Stimulated activated CD8-positive, alpha-beta memory T cell treated with anti-CD3 and anti-CD28 coated beads, Interleukin-7, amount 100 ng/mL, for 48 hours (primary cell): ENCODE measurements at regions not wholly inside any gene's neighbourhood (a gene's known extent, or its start where the extent isn't known, plus 50 kb on each side); places are given as distances from the start of the nearest gene placed in this dataset.
"Not testable (repeated sequence)": the region's sequence is repeated elsewhere in the genome, so short reads cannot be mapped to it uniquely, and the experiment has no call there.

Experiments
- DNase-seq, 2 donors: peaks; one replicate each; pipeline ENCODE4 v3.0.0-alpha.2; 2020; ENCODE audit warnings: low read depth in 1 of 2; ENCODE audit errors: extremely low read depth in 1 of 2

DNA sequence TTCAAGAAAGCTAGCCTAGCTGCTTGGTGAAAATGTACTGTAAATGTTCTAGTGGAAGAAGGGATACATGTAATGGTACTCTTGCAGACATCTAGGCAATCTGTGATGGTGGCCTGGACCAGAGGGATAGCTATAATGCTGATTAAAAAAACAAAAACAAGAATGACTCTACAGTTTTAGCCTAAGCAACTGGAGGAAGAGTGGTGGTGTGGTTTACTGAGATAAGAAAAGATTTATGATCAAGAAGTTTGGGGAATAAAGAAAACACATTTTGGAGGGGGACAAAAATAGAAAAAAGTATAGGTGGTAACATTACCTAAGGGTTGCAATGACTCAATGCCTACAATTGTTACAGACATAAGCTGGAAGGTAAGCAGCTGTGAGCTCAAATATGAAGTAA lies 1080.7 kb upstream of the CELF4 start:
- DNase-seq, result no peak

DNA sequence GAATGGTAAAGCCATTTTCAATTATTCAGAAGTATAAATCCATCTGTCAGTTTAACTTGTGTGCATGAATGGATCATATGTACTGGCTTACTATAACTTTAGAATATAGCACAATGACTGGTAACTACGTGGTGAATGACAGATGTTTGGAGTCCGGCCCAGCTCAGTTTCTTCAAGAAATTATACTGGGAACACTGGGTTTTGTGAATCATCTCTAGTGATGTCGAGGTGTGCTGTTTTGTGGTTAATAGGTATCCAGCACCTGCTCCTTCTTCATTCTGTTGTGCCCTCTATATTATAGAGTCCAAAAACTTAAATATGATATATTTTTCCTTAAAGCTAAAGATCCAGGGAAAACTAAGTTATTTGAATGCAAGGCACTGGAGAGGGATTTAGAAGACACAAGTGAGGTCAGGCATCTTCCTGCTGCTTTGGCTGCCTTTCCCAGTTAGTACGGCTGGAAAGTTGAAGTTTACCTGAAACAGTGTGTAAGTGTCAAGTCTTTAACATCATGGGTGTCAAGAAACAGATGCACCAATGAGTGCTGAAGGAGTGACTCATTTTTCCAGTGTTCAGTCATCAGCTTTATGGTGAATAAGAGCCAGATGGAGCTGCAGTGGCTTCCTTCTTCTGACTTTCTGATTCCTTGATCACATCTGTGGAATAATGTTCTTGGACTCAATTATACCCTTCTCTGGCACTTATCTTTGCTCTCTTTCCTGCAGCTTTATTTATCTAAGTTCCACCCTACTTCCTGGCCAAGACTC lies 1079.5 kb upstream of the CELF4 start:
- DNase-seq, result no peak

DNA sequence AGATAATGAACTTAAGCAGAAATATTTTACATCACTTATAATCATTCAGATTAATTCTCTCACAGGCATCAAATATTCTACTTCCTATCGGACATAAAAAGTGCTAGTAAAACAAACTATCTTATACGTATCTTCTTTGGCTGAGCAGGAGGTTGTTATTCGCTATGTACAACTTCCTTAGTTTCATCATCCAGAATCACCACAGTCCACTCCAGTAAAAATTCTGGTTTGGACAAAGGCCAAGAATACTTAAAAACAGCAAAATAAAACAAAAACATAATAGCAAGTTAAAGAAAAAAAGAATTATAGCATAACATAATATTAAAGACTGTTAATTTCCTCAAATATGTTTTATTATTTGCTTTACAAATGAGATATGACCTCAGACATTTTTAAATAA lies 1077.1 kb upstream of the CELF4 start:
- DNase-seq, result no peak

DNA sequence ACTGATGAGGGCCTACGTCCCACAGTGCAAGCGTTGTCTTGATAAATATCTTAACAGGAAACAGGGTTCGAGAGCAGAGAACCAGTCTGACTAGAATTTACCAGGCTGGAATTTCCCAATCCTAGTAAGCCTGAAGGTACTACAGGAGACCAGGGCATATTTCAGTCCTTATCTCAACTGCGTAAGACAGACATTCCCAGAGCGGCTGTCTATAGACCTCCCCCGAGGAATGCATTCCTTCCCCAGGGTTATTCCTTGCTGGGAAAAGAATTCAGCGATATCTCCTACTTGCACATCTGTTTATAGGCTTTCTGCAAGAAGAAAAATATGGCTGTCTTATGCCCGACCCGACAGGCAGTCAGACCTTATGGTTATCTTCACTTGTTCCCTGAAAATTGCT lies 1074.1 kb upstream of the CELF4 start:
- not testable (repeated sequence) for DNase-seq

DNA sequence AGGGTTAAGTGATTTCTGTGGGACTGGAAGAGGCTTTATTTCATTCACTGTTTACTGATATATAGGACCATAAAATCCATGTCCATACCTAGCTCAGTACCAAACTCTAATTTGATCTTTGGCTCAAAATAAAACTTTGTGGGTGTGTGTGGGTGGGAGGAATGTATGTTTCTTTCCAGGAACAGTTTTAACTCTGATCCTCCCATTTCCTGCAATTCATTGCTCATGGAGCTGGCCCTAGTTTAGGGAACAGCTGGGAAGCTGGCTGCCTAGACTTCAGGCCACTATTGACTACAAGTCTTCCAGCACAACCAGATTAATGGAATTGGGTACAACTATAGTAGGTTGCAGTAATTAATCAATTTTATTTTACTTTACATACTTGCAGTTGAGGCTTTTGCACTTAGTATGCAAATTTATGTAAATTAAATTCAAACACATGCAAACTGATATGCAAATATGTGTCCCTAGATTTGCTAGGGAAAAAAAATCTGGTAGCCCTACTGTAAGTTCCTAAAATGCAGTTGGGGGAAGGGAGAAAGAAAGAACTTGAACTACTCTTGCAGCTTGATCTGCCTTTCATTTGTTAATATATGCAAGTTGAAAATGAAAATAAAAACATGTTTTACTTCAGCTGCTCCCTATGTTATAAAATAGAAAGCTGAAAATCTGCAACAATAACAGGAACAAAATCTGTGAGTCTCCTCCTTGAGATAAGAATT lies 1070.3 kb upstream of the CELF4 start:
- DNase-seq, result no peak

DNA sequence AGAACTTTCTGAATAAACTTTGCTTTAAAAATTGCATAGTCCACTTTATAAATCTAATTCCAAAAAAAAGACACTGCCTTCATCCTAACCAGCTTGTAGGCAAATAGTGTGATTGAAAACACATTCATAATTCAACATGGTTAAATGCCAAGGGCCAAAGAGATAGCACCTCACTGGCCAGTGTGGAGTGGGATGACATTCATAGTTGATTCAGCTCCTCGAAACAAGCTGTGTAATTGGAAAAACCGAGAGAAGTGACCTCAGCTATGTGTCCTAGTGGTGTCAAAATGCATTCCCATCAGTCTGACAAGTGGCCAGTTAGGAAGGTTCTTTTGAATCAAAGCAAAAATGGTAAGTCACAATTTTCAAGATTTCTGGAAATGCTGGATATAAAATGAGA lies 1068.5 kb upstream of the CELF4 start:
- no peak for DNase-seq

DNA sequence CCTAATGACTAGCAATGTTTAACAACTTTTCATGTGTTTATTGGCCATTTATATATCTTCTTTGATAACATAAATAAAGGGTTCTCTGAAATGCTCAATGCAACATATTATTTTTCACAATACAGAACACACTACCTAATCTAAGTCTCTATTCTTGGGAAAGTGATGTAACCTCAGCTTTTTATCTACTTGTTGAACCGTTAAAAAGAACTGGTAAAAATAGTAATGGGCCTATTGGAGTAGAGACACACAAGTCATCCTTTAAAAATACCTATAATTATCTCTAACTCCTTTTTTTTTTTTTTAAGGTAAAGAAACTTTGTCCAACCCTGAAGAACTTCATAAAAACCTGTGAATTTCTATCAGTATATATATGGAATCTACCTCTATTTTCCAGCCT lies 1067.7 kb upstream of the CELF4 start:
- DNase-seq, result no peak

DNA sequence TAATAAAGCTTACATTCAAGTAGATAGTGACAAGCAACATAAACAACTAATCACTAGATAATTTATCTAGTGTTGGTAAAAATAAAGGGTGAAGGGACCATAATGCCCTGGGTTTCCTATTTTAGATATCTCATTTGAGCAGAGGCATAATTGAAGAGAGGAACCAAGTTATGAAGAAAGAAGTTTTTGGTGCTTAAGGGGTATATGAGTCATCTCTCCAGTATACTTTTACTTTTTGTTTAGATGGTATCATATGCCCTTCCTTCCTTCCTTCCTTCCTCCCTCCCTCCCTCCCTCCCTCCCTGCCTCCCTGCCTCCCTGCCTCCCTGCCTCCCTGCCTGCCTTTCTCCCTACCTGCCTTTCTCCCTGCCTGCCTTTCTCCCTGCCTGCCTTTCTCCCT lies 1053.5 kb upstream of the CELF4 start:
- DNase-seq, result no peak

DNA sequence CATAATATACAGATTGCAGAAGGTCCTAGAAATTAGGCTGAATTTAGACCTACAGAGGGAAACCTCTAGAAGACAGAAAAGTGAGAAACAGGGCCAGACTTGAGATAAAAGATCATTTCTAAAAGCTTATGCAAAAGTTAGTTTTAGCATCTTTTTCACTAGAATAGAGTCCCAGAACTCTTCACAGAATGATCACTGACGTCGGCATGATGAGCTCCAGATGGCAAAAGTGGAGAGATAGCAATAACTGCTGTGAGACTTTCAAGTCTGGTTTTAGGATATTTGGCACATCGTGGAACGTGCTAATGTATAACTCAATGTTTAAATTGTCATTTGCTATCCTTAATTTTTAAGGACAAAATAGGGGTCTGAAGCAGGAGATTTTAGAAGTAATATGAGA lies 1050.7 kb upstream of the CELF4 start:
- DNase-seq, result no peak

DNA sequence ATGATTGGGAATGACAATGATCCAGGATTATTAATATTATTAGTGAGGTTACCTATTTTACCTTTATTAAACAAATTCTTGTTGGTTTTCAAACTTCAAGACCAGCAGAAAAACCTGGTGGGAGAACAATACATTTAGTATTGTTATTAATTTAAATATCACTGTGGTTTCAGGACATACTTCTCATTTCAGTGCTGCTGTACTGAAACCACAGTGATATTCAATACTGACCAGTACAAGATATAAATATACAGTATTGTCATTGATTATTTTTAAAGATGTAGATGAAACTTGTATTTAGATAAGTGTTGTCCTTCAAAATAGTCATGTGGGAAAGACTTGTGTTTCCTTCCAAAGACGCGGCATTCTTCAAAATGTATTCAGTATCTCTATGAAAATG lies 1047.3 kb upstream of the CELF4 start:
- no peak for DNase-seq

DNA sequence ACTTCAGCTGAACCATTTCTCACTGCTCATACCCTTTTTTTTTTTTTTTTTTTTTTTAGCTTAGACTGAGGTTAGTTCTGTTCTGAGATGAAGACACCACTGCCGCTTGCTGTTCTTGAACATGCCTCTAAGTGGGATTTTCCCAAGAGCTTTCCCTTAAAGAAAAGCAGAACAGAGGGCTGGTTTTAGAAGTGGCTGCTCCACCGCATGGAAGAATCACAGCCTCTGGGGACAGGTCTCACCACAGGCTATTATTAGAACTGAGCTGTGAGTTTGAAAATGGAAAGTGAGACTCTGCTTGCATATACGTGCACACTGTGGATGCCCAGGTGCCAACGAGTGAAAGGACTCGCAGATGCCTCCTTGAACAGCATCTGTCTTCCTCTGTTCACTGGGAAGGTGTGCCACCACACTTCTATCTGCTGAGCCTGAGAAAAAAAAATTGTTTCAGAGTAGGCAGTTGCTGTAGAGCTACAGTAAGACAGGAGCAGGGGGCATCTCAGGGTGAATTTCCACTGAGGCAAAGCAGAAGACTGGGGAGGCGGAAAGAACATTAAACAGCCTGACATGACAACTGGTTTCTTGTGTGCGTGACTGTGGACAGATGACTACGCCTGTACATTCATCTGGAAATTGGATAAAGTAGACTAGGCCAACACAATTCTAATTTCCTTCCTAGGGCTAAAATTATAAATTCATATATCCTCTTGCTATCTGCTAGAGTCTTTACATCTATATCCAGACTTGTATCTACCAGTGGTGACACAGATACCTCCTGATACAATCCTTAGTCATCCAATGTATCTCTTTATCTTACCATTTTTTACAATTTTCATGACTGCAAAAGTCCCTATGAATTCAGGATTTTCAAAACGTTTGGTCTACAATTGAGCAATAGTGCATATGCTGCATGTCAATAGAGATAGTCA lies 1045.7 kb upstream of the CELF4 start:
- peak in 1 of 2 donors; percentile 3 for DNase-seq

DNA sequence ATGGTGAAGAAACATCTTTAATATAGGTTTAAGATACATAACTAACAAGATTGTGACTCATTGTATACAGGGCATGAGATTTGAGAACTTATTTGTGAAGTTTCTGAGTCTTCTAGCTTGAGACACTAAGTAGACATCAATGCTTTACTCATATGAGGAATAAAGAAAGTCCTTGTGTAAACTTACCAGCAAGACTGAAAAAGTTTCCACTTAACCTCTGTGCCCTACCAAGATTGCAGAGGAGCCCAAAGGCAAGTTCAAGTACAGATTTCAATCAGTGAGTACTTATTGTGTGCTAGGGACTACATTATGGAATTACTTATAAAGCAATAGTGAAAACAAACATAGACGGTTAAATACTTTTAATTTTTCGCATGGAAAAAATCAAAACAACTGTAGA lies 1041.2 kb upstream of the CELF4 start:
- no peak for DNase-seq

DNA sequence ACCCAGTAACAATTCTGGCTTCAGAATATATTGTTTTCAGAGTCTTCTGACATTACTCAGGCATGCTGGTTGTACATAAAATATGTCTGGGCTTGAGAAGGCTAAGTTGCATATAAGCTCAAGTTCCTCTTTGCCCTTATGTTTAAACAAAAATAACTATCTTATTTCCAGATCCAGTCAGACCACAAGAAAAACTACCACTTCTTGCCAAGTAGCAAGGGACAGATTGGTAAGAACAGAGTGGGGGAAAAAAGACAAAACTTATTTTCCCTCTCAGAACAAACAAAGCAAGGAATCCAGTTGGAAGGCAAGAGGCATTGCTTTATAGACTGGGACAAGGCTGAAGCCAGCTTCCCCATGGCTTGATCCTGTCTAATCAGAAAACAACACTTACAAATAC lies 1036.7 kb upstream of the CELF4 start:
- DNase-seq, result no peak

DNA sequence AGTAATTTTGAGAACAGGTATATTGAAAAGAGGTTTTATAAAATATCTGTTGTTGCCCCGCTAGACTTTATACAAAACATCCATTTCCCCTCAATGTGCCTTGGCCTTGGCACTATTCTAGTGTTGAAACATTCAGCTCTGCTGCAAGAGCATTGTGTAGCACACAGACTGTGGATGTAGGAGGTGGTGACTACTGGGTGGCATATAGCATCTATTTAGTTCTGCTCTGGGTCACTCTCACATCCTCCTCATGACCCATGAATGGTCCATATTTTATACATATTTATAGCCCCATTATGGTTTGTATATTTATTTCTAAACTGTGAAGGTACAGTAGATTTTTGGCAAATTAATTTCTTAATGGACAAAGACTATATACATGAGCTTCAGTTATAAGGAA lies 1022.0 kb upstream of the CELF4 start:
- DNase-seq, result no peak

DNA sequence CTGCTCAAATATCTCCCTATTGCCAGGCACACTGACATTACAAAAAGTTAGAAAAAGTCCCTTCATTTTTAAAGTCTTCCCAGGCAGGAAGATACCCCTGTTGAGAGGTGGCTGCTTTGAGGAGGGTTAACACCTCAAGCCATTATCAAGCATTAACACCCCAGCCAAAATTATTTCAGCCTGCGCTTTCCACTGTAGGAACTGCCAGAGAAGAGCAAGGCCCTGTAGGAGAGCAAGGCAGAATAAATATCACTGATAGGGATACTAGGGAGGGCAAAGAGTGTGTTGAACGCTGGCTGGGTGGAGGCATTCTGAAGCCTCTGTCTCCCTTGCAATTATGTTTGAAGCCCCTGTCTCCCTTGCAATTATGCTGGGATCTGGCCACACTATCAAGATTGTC lies 1020.7 kb upstream of the CELF4 start:
- DNase-seq, result no peak

DNA sequence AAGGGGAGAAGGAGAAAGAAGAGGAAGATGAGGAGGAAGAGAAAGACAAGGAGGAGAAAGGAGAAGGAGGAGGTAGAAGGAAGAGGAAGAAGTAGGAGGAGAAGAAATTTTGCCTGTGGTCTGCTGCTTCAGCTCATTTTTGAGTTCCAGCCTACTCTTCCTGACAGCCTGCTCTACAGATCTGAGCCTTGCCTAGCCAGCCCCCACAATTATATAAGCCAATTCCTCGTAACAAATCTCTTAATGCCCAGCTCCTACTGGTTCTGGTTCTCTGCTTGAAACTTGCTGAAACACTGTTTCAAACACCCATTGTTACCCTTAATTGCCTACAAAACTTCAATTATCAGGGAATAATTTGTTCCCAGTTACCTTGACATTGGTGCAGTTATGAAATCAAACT lies 1014.2 kb upstream of the CELF4 start:
- no peak for DNase-seq

DNA sequence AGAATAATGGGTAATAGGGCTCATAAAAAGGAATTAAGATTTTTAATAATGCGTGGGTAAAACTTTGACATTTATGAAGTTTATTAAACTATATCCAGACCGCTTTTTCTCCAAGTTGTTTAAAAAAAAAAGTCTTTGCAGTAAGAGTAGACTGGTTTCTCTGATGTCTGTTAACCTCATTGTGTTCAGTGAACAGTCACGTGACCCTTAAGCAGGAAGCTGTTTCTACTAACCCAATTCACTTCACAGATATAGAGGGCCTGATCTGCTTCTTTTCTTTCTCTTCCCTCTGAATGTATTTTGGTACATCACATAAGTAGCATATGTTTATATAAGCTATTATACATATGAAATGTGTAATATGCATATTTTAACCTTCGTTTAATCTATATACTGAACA lies 1011.3 kb upstream of the CELF4 start:
- DNase-seq, result no peak

DNA sequence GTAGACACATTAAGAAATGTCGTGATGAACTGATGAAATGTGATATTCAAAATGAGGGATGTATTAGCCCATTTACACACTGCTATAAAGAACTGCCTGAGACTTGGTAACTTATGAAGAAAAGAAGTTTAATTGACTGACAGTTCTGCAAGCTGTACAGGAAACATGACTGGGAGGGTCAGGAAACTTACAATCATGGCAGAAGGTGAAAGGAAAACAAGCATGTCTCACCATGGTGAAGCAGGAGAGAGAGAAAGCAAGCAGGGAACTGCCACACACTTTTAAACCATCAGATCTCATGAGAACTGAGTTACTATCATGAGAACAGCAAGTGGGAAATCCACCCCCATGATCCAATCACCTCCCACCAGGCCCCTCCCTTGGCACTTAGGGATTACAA lies 1010.8 kb upstream of the CELF4 start:
- DNase-seq, result no peak

DNA sequence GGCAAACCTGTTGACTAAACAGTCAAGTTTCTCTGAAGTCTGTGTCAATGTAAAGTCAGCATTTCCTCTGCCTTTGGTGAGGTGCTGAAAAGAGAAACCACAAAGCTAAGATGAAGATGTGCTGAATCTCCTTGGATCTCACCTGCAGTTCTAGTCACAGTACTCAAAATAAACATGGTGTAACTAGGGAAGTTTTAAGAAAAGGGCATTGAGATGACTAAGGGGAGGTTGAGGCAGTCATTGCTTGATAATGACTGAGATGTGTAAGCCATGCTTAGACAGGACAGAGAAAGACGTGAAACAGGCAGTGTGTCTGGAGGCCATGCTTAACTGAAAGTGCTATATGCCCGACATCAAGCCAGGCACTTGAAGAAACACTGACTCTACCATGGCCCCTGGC lies 1010.0 kb upstream of the CELF4 start:
- DNase-seq, result no peak

DNA sequence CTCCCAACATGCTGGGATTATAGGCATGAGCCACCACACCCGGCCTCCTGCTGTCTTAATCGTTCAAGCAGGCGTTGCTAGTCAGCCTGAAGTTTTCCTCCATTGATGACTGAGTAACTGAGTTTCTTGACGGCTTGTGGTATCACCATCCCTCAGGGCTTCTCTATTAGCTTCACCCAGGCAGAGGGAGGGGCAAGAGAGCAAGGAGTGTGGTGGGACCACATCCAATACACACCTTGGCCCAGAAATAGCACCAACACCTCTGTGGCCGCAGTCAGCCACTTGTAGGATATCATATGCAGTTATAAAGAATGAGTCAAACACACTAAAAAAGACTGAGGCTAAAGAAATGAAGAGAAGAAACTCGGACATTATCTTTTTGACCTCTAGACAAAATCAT lies 1009.4 kb upstream of the CELF4 start:
- DNase-seq, result no peak

DNA sequence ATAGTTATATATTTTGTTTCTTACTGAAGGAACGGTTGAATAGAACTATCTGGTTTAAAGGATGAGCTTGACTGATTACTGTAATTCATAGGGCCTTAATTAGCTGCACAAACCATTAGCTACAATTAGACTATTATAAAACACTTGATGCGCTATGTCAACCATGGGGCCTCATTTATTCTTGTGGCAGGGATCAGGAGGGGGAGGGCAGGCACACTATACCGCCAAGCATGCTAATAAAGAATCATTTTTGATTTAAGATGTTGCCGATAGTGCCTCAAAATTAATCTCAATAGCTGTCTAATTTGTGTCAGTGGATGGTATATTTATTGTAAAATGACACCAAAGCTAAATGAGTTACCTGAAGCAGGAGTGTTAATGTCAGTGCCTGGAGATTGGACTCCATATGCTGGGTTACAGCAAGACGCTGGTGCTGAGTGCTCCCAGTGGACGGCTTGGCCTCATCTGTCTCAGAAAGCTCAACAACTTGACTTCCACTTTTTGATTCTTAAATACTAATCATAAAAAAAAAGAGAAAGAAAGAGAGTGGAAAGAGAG lies 1007.0 kb upstream of the CELF4 start:
- no peak for DNase-seq
